DND-41 (cell line): ENCODE measurements at regions not wholly inside any gene's neighbourhood (a gene's known extent, or its start where the extent isn't known, plus 50 kb on each side); places are given as distances from the start of the nearest gene placed in this dataset.
"Not testable (repeated sequence)": the region's sequence is repeated elsewhere in the genome, so short reads cannot be mapped to it uniquely, and the experiment has no call there.

Experiments used
- ATAC-seq: fragments of 200-7000 bp; cut with Tn5 transposase; 3 replicates; pipeline ENCODE4 v1.9.1; 2021; ENCODE audit warnings: low read depth; ENCODE audit not compliant: insufficient read depth
- DNase-seq: peaks from one replicate; pipeline ENCODE4 v3.0.0-alpha.2; 2020
- H2AFZ ChIP-seq: 2 replicates; pipeline ENCODE4 v1.6.0; 2012; ENCODE audit warnings: low read depth, low read length
- H3K27ac ChIP-seq: 2 replicates; pipeline ENCODE4 v1.5.1; 2012; ENCODE audit warnings: low read length, inconsistent platforms
- H3K27me3 ChIP-seq: fragments of 200-600 bp; sonication (generic); 2 replicates; pipeline ENCODE4 v1.6.0; 2012; ENCODE audit warnings: low read length, mild to moderate bottlenecking, inconsistent platforms; ENCODE audit not compliant: insufficient read depth, poor library complexity
- H3K36me3 ChIP-seq: 2 replicates; pipeline ENCODE4 v1.5.1; 2012; ENCODE audit warnings: low read length, inconsistent platforms; ENCODE audit not compliant: insufficient read depth
- H3K4me1 ChIP-seq: 2 replicates; pipeline ENCODE4 v1.5.1; 2012; ENCODE audit warnings: mild to moderate bottlenecking, low read length; ENCODE audit not compliant: insufficient read depth
- H3K4me2 ChIP-seq: 2 replicates; pipeline ENCODE4 v1.6.0; 2012; ENCODE audit warnings: mild to moderate bottlenecking, moderate library complexity, low read length, inconsistent platforms; ENCODE audit not compliant: insufficient read depth
- H3K4me3 ChIP-seq, 2 experiments: fragments of 200-600 bp in 1 of 2; shearing (Covaris generic) in 1 of 2; 2 replicates each; pipeline ENCODE4 v1.5.1; 2012 to 2016; ENCODE audit warnings: inconsistent platforms in 2 of 2, low read length in 2 of 2, mild to moderate bottlenecking in 2 of 2, low read depth in 1 of 2, moderate library complexity in 1 of 2
- H3K79me2 ChIP-seq: 2 replicates; pipeline ENCODE4 v1.6.0; 2012; ENCODE audit warnings: low read length, inconsistent platforms; ENCODE audit not compliant: insufficient read depth
- H3K9ac ChIP-seq: 2 replicates; pipeline ENCODE4 v1.6.0; 2012; ENCODE audit warnings: low read depth, mild to moderate bottlenecking, inconsistent platforms, low read length, moderate library complexity
- H3K9me3 ChIP-seq: 2 replicates; pipeline ENCODE4 v1.5.1; 2012; ENCODE audit warnings: low read length, moderate library complexity, mild to moderate bottlenecking, inconsistent platforms; ENCODE audit not compliant: insufficient read depth, severe bottlenecking
- H4K20me1 ChIP-seq: 2 replicates; pipeline ENCODE4 v1.6.0; 2012; ENCODE audit warnings: low read length; ENCODE audit not compliant: insufficient read depth
- EZH2 ChIP-seq: IDR thresholded peaks from 3 replicates; pipeline ENCODE4 v1.6.1; 2012; ENCODE audit warnings: borderline replicate concordance, low read depth, mild to moderate bottlenecking, moderate library complexity, low read length, inconsistent platforms; ENCODE audit not compliant: severe bottlenecking
- TF ChIP-seq, protein P1 (sequence below): IDR thresholded peaks from 2 replicates; pipeline ENCODE4 v1.5.1; 2012; ENCODE audit warnings: borderline replicate concordance, low read length, moderate library complexity, mild to moderate bottlenecking; ENCODE audit not compliant: poor library complexity, severe bottlenecking; ENCODE audit errors: extremely low read depth

DNA sequence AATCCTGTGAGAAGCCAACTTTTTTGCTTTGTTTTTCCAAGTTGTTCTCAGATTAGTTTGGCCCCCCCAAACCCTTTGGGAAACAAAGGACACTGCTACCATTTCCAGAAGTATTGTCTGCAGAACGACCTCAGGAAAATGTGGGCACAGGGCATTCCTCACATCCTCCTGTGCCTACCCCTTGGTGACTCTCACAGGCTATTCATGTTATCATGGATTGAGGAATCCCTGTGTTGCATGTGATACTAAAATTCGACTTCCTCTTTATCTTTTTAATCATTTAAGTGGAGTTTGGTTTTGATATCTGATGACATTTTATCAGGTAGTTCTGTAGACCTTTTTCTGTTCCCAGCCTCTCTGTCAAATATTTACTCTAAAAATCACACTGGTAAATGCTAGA, 184.5 kb downstream of the FASLG start:
- DNase-seq, result no peak
- TF ChIP-seq, protein P1, sequence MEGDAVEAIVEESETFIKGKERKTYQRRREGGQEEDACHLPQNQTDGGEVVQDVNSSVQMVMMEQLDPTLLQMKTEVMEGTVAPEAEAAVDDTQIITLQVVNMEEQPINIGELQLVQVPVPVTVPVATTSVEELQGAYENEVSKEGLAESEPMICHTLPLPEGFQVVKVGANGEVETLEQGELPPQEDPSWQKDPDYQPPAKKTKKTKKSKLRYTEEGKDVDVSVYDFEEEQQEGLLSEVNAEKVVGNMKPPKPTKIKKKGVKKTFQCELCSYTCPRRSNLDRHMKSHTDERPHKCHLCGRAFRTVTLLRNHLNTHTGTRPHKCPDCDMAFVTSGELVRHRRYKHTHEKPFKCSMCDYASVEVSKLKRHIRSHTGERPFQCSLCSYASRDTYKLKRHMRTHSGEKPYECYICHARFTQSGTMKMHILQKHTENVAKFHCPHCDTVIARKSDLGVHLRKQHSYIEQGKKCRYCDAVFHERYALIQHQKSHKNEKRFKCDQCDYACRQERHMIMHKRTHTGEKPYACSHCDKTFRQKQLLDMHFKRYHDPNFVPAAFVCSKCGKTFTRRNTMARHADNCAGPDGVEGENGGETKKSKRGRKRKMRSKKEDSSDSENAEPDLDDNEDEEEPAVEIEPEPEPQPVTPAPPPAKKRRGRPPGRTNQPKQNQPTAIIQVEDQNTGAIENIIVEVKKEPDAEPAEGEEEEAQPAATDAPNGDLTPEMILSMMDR, result no peak
- TF ChIP-seq EZH2, result no peak
- H3K27ac ChIP-seq, result no peak overlapping the region
- no peak overlapping the region for H2AFZ ChIP-seq
- H3K9me3 ChIP-seq, result no peaks in the 10 kb centered on the region
- no peaks in the 10 kb centered on the region for H3K36me3 ChIP-seq
- H3K9ac ChIP-seq, result no peak overlapping the region
- no peaks in the 10 kb centered on the region for H3K27me3 ChIP-seq
- H3K4me1 ChIP-seq, result peaks cover 22% of the 10 kb centered on the region
- no peak for ATAC-seq
- H4K20me1 ChIP-seq, result no peaks in the 10 kb centered on the region
- H3K4me2 ChIP-seq, result no peak overlapping the region
- no peak overlapping the region for H3K4me3 ChIP-seq
- no peaks in the 10 kb centered on the region for H3K79me2 ChIP-seq

DNA sequence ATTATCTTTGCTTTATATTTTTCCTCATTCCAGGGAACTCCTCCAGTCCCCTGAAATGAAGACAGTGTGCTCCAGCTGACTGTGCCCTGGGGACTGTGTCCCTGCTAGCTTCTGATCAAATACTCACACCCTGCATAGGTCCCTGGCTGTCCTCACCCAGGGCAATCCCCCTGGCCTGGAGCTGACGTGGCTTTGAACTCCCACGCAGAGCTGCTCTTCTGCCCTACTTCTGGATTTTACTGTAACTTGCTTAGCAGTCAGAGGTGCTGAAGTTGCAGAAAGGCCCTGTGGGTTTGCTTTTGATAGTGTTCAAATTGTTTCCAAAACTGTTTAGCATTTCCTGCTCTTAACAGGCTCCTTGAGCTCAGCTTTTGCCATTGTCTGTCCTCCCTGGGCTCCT, 186.5 kb downstream of the FASLG start:
- ATAC-seq, result peak; percentile 87
- DNase-seq, result peak; percentile 48

DNA sequence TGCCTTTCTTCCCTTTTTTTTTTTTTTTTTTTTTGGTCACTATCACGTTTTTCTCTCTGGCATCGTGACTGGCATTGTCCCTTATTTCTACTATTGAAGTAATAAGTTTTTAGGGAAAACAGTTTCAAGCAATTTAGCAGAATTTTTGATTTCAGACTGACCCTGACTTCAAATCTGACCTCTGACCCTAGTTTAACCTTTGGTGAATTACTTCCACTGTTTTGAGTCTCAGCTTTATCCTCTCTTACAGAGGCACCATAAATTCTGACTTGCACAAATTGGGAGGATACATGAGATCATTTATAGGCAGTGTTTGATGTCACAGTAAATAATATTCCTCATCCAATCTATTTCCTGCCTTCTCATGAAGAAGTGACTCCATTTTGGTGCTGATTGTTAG, 187.0 kb downstream of the FASLG start:
- H3K4me1 ChIP-seq, result peaks cover 15% of the 10 kb centered on the region
- H3K9me3 ChIP-seq, result no peaks in the 10 kb centered on the region
- H3K27me3 ChIP-seq, result no peaks in the 10 kb centered on the region
- no peaks in the 10 kb centered on the region for H3K79me2 ChIP-seq
- H3K4me2 ChIP-seq, result no peak overlapping the region
- TF ChIP-seq, protein P1, result no peak
- TF ChIP-seq EZH2, result no peak
- H3K36me3 ChIP-seq, result no peaks in the 10 kb centered on the region
- no peak overlapping the region for H3K27ac ChIP-seq
- H4K20me1 ChIP-seq, result no peaks in the 10 kb centered on the region
- ATAC-seq (no peak), DNase-seq (no peak)
- H2AFZ ChIP-seq, result no peak overlapping the region; the same call in 1 of the 2 replicates
- H3K9ac ChIP-seq, result no peak overlapping the region; the same call in 1 of the 2 replicates
- H3K4me3 ChIP-seq, result no peak overlapping the region

More for the DNA sequence above, 186.5 kb downstream of the FASLG start:
- Histone ChIP-seq H3K4me3 (no peak overlapping the region), H4K20me1 (no peaks in the 10 kb centered on the region), H3K9ac (peak overlapping the region; percentile 13; the same call in 1 of the 2 replicates), H2AFZ (no peak overlapping the region; the same call in 1 of the 2 replicates), H3K4me1 (peaks cover 15% of the 10 kb centered on the region), H3K27ac (peak overlapping the region; percentile 56), H3K9me3 (no peaks in the 10 kb centered on the region), H3K36me3 (no peaks in the 10 kb centered on the region), H3K4me2 (no peak overlapping the region), H3K27me3 (no peaks in the 10 kb centered on the region), H3K79me2 (no peaks in the 10 kb centered on the region)
- TF ChIP-seq EZH2, result no peak
- TF ChIP-seq, protein P1, result no peak

DNA sequence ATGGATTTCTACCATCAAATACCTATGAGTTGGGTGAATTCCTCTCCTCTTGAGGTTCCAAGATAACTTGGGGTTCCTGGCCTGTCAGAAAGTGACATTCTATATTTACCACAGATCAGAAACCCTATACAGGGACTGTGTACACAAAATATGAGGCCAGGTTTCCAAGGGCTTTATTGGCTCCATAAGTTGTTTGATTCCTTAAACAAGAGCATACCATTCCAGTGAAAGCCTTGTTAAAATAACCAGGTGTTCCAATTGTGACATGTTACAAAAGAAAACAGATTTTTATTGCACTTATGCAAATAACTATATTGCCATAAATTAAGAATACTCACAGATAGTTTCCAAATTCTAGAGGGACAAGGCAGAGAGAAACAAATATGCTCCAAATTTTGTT, 188.9 kb downstream of the FASLG start:
- H3K9me3 ChIP-seq, H3K4me2 ChIP-seq, H2AFZ ChIP-seq, DNase-seq, H3K79me2 ChIP-seq, H3K27me3 ChIP-seq, H3K4me3 ChIP-seq, H3K9ac ChIP-seq, H3K27ac ChIP-seq, H3K36me3 ChIP-seq, ATAC-seq, H4K20me1 ChIP-seq: not testable (repeated sequence)
- peaks cover 15% of the 10 kb centered on the region for H3K4me1 ChIP-seq
